Testis (tissue), 2 donors: ENCODE measurements at regions not wholly inside any gene's neighbourhood (a gene's known extent, or its start where the extent isn't known, plus 50 kb on each side); places are given as distances from the start of the nearest gene placed in this dataset.

Experiments used
- DNase-seq: peaks from one replicate; pipeline ENCODE4 v3.0.0-alpha.2; 2019
- H3K27ac ChIP-seq, 2 donors: fragments of 200-600 bp; sonication (generic); one replicate each; pipeline ENCODE4 v1.5.1; 2019
- H3K27me3 ChIP-seq: fragments of 200-600 bp; sonication (generic); one replicate; pipeline ENCODE4 v1.5.1; 2019
- H3K36me3 ChIP-seq: fragments of 200-600 bp; sonication (generic); one replicate; pipeline ENCODE4 v1.5.1; 2017; ENCODE audit warnings: low read depth; ENCODE audit errors: missing control alignments
- H3K4me1 ChIP-seq: fragments of 200-600 bp; sonication (generic); one replicate; pipeline ENCODE4 v1.5.1; 2019
- H3K4me3 ChIP-seq, 2 donors: fragments of 200-600 bp; sonication (generic); one replicate each; pipeline ENCODE4 v1.5.1; 2017 to 2019
- H3K9me3 ChIP-seq: fragments of 200-600 bp; sonication (generic); one replicate; pipeline ENCODE4 v1.5.1; 2017
- POLR2A ChIP-seq: fragments of 450-650 bp; IDR thresholded peaks from one replicate; pipeline ENCODE4 v1.6.1; 2017; ENCODE audit warnings: antibody characterized with exemption, mild to moderate bottlenecking, moderate library complexity
- WGBS, 2 donors: methylation state at CpG; one replicate each; pipeline ENCODE4 v1.1.5; 2018; 5-methylcytosine and 5-hydroxymethylcytosine counted together
- intact Hi-C: fragments of 100-400 bp; cut with DNase I; formaldehyde crosslinking; loops from one replicate; pipeline ENCODE4 v1.15.1; 2023; ENCODE audit warnings: low total_unique reads
- TF ChIP-seq, protein P1 (sequence below), 3 experiments: fragments of 450-650 bp in 2 of 3; fragments of 200-600 bp in 1 of 3; sonication (generic) in 1 of 3; IDR thresholded peaks; one replicate each; pipeline ENCODE4 v1.5.1; 2016 to 2019; ENCODE audit warnings: antibody characterized with exemption in 3 of 3, mild to moderate bottlenecking in 2 of 3, moderate library complexity in 1 of 3

DNA sequence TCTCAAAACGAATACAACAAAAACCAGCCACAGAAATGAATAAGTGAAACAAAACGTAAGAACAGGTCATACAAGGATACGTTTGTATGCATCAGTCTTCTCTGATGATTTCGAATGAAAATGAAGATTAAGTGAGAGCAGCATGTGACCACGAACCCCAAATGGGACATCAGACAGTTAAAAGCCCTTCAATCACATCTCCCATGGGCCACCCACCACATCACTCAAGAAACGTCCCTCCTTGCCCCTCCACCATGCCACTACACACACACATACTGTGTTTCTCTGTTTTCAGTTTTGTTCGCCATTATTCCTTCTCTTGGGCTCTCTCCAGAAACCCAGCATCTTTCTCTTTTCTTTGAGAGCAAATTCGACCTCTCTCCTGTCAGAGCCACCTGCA is 355.6 kb upstream of the KAZN start:
- Histone ChIP-seq H3K36me3 (no peaks in the 10 kb centered on the region), H3K27me3 (no peaks in the 10 kb centered on the region), H3K27ac (no peak overlapping the region), H3K9me3 (no peaks in the 10 kb centered on the region), H3K4me3 (no peak overlapping the region), H3K4me1 (peaks cover 5% of the 10 kb centered on the region)
- TF ChIP-seq POLR2A: no peak
- TF ChIP-seq, protein P1, sequence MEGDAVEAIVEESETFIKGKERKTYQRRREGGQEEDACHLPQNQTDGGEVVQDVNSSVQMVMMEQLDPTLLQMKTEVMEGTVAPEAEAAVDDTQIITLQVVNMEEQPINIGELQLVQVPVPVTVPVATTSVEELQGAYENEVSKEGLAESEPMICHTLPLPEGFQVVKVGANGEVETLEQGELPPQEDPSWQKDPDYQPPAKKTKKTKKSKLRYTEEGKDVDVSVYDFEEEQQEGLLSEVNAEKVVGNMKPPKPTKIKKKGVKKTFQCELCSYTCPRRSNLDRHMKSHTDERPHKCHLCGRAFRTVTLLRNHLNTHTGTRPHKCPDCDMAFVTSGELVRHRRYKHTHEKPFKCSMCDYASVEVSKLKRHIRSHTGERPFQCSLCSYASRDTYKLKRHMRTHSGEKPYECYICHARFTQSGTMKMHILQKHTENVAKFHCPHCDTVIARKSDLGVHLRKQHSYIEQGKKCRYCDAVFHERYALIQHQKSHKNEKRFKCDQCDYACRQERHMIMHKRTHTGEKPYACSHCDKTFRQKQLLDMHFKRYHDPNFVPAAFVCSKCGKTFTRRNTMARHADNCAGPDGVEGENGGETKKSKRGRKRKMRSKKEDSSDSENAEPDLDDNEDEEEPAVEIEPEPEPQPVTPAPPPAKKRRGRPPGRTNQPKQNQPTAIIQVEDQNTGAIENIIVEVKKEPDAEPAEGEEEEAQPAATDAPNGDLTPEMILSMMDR (IDR thresholded peaks at IDR 0.05): no peak
- intact Hi-C loops: no loop called here
- 69 to 76% methylated on average over 8 of the region's 8 CpGs for WGBS, 2 donors
- DNase-seq: no peak

DNA sequence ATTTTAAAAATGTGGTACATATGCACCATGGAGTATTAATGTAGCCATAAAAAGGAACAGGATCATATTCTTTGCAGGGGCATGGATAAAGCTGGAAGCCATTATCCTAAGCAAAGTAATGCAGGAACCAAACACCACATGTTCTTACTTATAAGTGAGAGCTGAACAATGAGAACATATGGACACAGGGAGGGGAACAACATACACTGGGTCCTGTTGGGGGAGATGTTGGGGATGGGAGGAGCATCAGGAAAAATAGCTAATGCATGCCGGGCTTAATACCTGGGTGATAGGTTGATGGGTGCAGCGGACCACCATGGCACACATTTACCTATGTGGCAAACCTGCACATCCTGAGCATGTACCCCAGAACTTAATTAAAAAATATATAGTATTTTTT is 352.5 kb upstream of the KAZN start:
- Histone ChIP-seq H3K27ac (no peak overlapping the region), H3K36me3 (no peaks in the 10 kb centered on the region), H3K9me3 (no peaks in the 10 kb centered on the region), H3K4me3 (no peak overlapping the region), H3K4me1 (no peaks in the 10 kb centered on the region), H3K27me3 (no peaks in the 10 kb centered on the region)
- TF ChIP-seq POLR2A: no peak
- TF ChIP-seq, protein P1 (IDR thresholded peaks at IDR 0.05): no peak
- no peak for DNase-seq
- 82 to 91% methylated on average over 2 of the region's 2 CpGs for WGBS, 2 donors
- intact Hi-C loops: no loop called here

DNA sequence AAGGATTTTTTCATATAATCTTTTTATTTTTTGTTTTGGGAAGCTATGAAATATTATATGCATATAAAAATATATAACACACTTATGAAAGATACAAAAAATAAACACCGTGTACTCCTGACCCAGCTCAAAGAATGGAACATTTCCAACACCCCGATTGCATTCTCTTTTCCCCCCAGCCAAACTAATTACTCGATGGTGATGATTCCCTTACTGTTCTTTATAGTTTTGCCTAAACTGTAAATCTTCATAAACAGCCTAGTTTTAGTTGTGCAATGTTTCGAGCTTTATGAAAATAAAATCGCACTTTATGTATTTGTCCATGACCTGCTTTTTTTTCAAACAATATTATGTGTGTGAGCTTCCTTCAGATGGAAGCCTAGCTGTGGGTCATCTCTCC is 352.0 kb upstream of the KAZN start:
- TF ChIP-seq POLR2A: no peak
- TF ChIP-seq, protein P1 (IDR thresholded peaks at IDR 0.05): no peak
- Histone ChIP-seq H3K36me3 (no peaks in the 10 kb centered on the region), H3K27me3 (no peaks in the 10 kb centered on the region), H3K4me3 (no peak overlapping the region), H3K9me3 (no peaks in the 10 kb centered on the region), H3K4me1 (no peaks in the 10 kb centered on the region), H3K27ac (no peak overlapping the region)
- intact Hi-C loops: no loop called here
- WGBS, 2 donors: 39 to 48% methylated on average over 5 of the region's 5 CpGs
- DNase-seq: no peak

DNA sequence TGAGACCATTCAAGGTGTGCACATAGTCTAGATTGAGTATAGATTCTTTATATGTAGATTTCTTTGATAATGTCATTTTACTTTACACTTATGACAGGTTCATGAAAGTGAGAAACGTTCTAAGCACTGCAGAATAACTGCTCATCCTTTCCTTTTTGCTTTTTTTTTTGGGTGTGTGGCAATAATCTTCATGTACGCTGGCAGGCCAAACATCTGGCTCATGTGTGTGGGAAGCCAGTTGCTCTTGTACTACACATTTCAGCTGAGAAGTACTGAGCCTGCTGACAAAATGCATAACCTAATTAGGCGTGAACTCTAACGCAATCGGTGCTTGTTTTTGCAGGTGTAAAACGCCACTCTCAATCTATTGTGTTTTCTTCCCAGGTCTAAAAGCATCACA is 350.8 kb upstream of the KAZN start:
- no peak for DNase-seq
- TF ChIP-seq, protein P1 (IDR thresholded peaks at IDR 0.05): no peak
- no peak for TF ChIP-seq POLR2A
- Histone ChIP-seq H3K4me1 (no peaks in the 10 kb centered on the region), H3K27me3 (no peaks in the 10 kb centered on the region), H3K4me3 (no peak overlapping the region), H3K36me3 (no peaks in the 10 kb centered on the region), H3K9me3 (no peaks in the 10 kb centered on the region), H3K27ac (no peak overlapping the region)
- WGBS, 2 donors: 78 to 79% methylated on average over 6 of the region's 6 CpGs
- intact Hi-C loops: no loop called here

DNA sequence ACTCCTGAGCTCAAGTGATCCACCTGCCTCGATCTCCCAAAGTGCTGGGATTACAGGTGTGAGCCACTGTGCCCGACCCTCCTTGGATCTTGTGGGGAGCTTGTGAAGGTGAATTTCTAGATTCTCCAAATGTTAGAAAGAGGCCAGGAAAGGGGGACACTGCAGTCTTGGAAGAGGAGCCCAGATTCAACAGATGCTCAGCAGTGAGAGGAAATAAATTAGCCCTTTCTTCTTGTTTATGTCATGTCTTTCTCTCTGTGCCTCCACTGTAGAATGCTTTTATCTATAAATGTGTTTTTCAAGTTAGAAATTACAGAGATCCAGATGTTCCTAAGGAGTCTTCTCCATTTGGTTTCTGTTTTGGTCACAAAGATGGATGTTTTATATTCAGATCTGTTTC is 346.6 kb upstream of the KAZN start:
- Histone ChIP-seq H3K4me3 (no peak overlapping the region), H3K36me3 (no peaks in the 10 kb centered on the region), H3K27ac (no peak overlapping the region), H3K27me3 (no peaks in the 10 kb centered on the region), H3K9me3 (no peaks in the 10 kb centered on the region), H3K4me1 (no peaks in the 10 kb centered on the region)
- intact Hi-C loops: no loop called here
- TF ChIP-seq, protein P1 (IDR thresholded peaks at IDR 0.05): no peak
- no peak for TF ChIP-seq POLR2A
- no peak for DNase-seq
- 82 to 86% methylated on average over 2 of the region's 2 CpGs for WGBS, 2 donors
